ENCODE measurements at regions not wholly inside any gene's neighbourhood (a gene's known extent, or its start where the extent isn't known, plus 50 kb on each side); places are given as distances from the start of the nearest gene placed in this dataset.

GRCh38 chr3:167100200-167100599 lies 279.9 kb downstream of the ZBBX start:
- CTCF ChIA-PET: no interaction called here
- POLR2A ChIA-PET: no interaction called here

GRCh38 chr3:167095976-167096375 lies 284.1 kb downstream of the ZBBX start:
- H3K4me3 Mint-ChIP-seq: no peak overlapping the region
- CTCF ChIA-PET: no interaction called here

More at GRCh38 chr3:167100200-167100599, 279.9 kb downstream of the ZBBX start:
- Histone ChIP-seq H3K27me3 (replicated peaks in 1 of 4; ENCODE audit: control extremely low read depth in 1 of 4, control insufficient read depth in 3 of 4, insufficient read depth in 4 of 4, low read length in 3 of 4) (no peaks in the 10 kb centered on the region), H3K36me3 (replicated peaks in 1 of 2; ENCODE audit: control extremely low read depth in 1 of 2, control insufficient read depth in 1 of 2, extremely low read depth in 1 of 2, insufficient read depth in 2 of 2, low read length in 1 of 2) (no peaks in the 10 kb centered on the region), H3K79me2 (ENCODE audit: control insufficient read depth, insufficient read depth, low read length) (no peaks in the 10 kb centered on the region), H3K27ac (ENCODE audit: low read length in 2 of 2) (no peak overlapping the region), H4K20me1 (ENCODE audit: control insufficient read depth, insufficient read depth, low read length, poor library complexity, severe bottlenecking) (no peaks in the 10 kb centered on the region), H3K9ac (ENCODE audit: low read length) (no peak overlapping the region), H2AFZ (ENCODE audit: insufficient read depth, low read depth, low read length, poor library complexity, severe bottlenecking) (no peak overlapping the region), H3K9me3 (ENCODE audit: control extremely low read depth in 1 of 3, control insufficient read depth in 2 of 3, insufficient read depth in 1 of 3, low read length in 2 of 3) (no peaks in the 10 kb centered on the region), H3K4me1 (ENCODE audit: control insufficient read depth in 2 of 2, insufficient read depth in 2 of 2, low read length in 2 of 2) (no peaks in the 10 kb centered on the region), H3K4me3 (ENCODE audit: control extremely low read depth in 1 of 5, extremely low read depth in 1 of 5, insufficient read depth in 1 of 5, low read depth in 2 of 5, low read length in 4 of 5) (no peak overlapping the region), H3K4me2 (replicated peaks; ENCODE audit: low read depth, low read length, poor library complexity, severe bottlenecking) (no peak overlapping the region)
- no CpG with 5 or more reads among the region's 2 CpGs for WGBS (ENCODE audit: insufficient coverage)
- H3K27ac Mint-ChIP-seq: no peak overlapping the region
- H3K27me3 Mint-ChIP-seq: no peaks in the 10 kb centered on the region
- DNase-seq (no peak), ATAC-seq (ENCODE audit: low read depth) (no peak)
- H3K4me3 Mint-ChIP-seq: no peak overlapping the region
- no peak for TF ChIP-seq CTCF (IDR thresholded peaks at IDR 0.05)
- no peaks in the 10 kb centered on the region for H3K4me1 Mint-ChIP-seq
- no peaks in the 10 kb centered on the region for H3K9me3 Mint-ChIP-seq (ENCODE audit: insufficient read depth)
- intact Hi-C loops (cut with micrococcal nuclease): no loop called here

More at GRCh38 chr3:167095976-167096375, 284.1 kb downstream of the ZBBX start:
- intact Hi-C loops (cut with micrococcal nuclease): no loop called here
- H2AFZ ChIP-seq (ENCODE audit: insufficient read depth, low read depth, low read length, poor library complexity, severe bottlenecking): no peak overlapping the region
- TF ChIP-seq CTCF (IDR thresholded peaks at IDR 0.05): no peak
- no peak for TF ChIP-seq EZH2 (IDR thresholded peaks at IDR 0.05; ENCODE audit: borderline replicate concordance, insufficient read depth, low read depth, low read length, poor library complexity, severe bottlenecking)
- H3K4me2 ChIP-seq (replicated peaks; ENCODE audit: low read depth, low read length, poor library complexity, severe bottlenecking): no peak overlapping the region
- H3K4me3 ChIP-seq (ENCODE audit: control extremely low read depth in 1 of 5, extremely low read depth in 1 of 5, insufficient read depth in 1 of 5, low read depth in 2 of 5, low read length in 4 of 5): no peak overlapping the region
- POLR2A ChIA-PET: no interaction called here
- no peaks in the 10 kb centered on the region for H4K20me1 ChIP-seq (ENCODE audit: control insufficient read depth, insufficient read depth, low read length, poor library complexity, severe bottlenecking)
- no peaks in the 10 kb centered on the region for H3K9me3 ChIP-seq (ENCODE audit: control extremely low read depth in 1 of 3, control insufficient read depth in 2 of 3, insufficient read depth in 1 of 3, low read length in 2 of 3)
- DNase-seq (no peak), ATAC-seq (ENCODE audit: low read depth) (no peak)
- Mint-ChIP-seq H3K27ac (no peak overlapping the region), H3K4me1 (no peaks in the 10 kb centered on the region), H3K9me3 (ENCODE audit: insufficient read depth) (no peaks in the 10 kb centered on the region), H3K27me3 (no peaks in the 10 kb centered on the region)
- no peaks in the 10 kb centered on the region for H3K4me1 ChIP-seq (ENCODE audit: control insufficient read depth in 2 of 2, insufficient read depth in 2 of 2, low read length in 2 of 2)
- H3K9ac ChIP-seq (ENCODE audit: low read length): no peak overlapping the region
- no peaks in the 10 kb centered on the region for H3K36me3 ChIP-seq (replicated peaks in 1 of 2; ENCODE audit: control extremely low read depth in 1 of 2, control insufficient read depth in 1 of 2, extremely low read depth in 1 of 2, insufficient read depth in 2 of 2, low read length in 1 of 2)
- no peaks in the 10 kb centered on the region for H3K27me3 ChIP-seq (replicated peaks in 1 of 4; ENCODE audit: control extremely low read depth in 1 of 4, control insufficient read depth in 3 of 4, insufficient read depth in 4 of 4, low read length in 3 of 4)
- H3K79me2 ChIP-seq (ENCODE audit: control insufficient read depth, insufficient read depth, low read length): no peaks in the 10 kb centered on the region
- 72% methylated on average over 2 of the region's 2 CpGs for WGBS (ENCODE audit: insufficient coverage)
- H3K27ac ChIP-seq (ENCODE audit: low read length in 2 of 2): no peak overlapping the region
